CD8-positive, alpha-beta memory T cell (primary cell): ENCODE measurements at regions not wholly inside any gene's neighbourhood (a gene's known extent, or its start where the extent isn't known, plus 50 kb on each side); places are given as distances from the start of the nearest gene placed in this dataset.

Experiments
- CTCF ChIA-PET: fragments of 350-600 bp; sonication (Branson Sonifier 250); formaldehyde crosslinking; loops from one replicate; lab custom pipeline; 2021; ENCODE audit warnings: antibody characterized with exemption; lab: Charles Lee
- POLR2A ChIA-PET: fragments of 350-600 bp; sonication (Branson Sonifier 250); formaldehyde crosslinking; loops from one replicate; lab custom pipeline; 2021; ENCODE audit warnings: antibody characterized with exemption; lab: Charles Lee
- DNase-seq, 5 donors: peaks; one replicate each; pipeline versions ENCODE4 v3.0.0 to v3.0.0-alpha.2; 2020 to 2022; ENCODE audit warnings: mixed read lengths in 1 of 5
- H3K27ac ChIP-seq: one replicate; pipeline ENCODE4 v1.7.0; 2013; ENCODE audit warnings: low read depth, mild to moderate bottlenecking, low read length, moderate library complexity
- H3K27me3 ChIP-seq: 2 replicates; pipeline ENCODE4 v1.7.0; 2013; ENCODE audit warnings: low read length, mild to moderate bottlenecking; ENCODE audit not compliant: insufficient read depth, poor library complexity, severe bottlenecking
- H3K36me3 ChIP-seq: 2 replicates; pipeline ENCODE4 v1.7.0; 2013; ENCODE audit warnings: mild to moderate bottlenecking, low read length, moderate library complexity; ENCODE audit not compliant: insufficient read depth
- H3K4me1 ChIP-seq: 2 replicates; pipeline ENCODE4 v1.7.0; 2013; ENCODE audit warnings: mild to moderate bottlenecking, low read length, moderate library complexity; ENCODE audit not compliant: insufficient read depth
- H3K4me3 ChIP-seq: 2 replicates; pipeline ENCODE4 v1.7.0; 2013; ENCODE audit warnings: mild to moderate bottlenecking, low read length
- H3K9me3 ChIP-seq: 2 replicates; pipeline ENCODE4 v1.7.0; 2013; ENCODE audit warnings: mild to moderate bottlenecking, low read length
- H3K27ac Mint-ChIP-seq, 8 donors: one replicate each; pipeline ENCODE4 v1.8.0; 2020 to 2021; ENCODE audit warnings: mixed read lengths in 8 of 8, mild to moderate bottlenecking in 6 of 8, inconsistent platforms in 3 of 8, moderate library complexity in 3 of 8
- H3K27me3 Mint-ChIP-seq, 2 donors: one replicate each; pipeline ENCODE4 v1.8.0; 2020 to 2021; ENCODE audit warnings: mixed read lengths in 2 of 2, mild to moderate bottlenecking in 1 of 2, moderate library complexity in 1 of 2
- H3K36me3 Mint-ChIP-seq, 3 donors: one replicate each; pipeline ENCODE4 v1.8.0; 2020 to 2021; ENCODE audit warnings: mixed read lengths in 3 of 3, inconsistent platforms in 1 of 3, mild to moderate bottlenecking in 1 of 3
- H3K4me1 Mint-ChIP-seq, 3 donors: one replicate each; pipeline ENCODE4 v1.8.0; 2020 to 2021; ENCODE audit warnings: mixed read lengths in 3 of 3, inconsistent platforms in 1 of 3, mild to moderate bottlenecking in 1 of 3
- H3K4me3 Mint-ChIP-seq, 7 donors: one replicate each; pipeline ENCODE4 v1.8.0; 2020 to 2021; ENCODE audit warnings: mixed read lengths in 7 of 7, mild to moderate bottlenecking in 6 of 7, moderate library complexity in 4 of 7, inconsistent platforms in 2 of 7
- H3K9me3 Mint-ChIP-seq, 5 donors: one replicate each; pipeline ENCODE4 v1.8.0; 2020 to 2022; ENCODE audit warnings: mixed read lengths in 5 of 5, mild to moderate bottlenecking in 3 of 5, moderate library complexity in 2 of 5, inconsistent platforms in 1 of 5

DNA sequence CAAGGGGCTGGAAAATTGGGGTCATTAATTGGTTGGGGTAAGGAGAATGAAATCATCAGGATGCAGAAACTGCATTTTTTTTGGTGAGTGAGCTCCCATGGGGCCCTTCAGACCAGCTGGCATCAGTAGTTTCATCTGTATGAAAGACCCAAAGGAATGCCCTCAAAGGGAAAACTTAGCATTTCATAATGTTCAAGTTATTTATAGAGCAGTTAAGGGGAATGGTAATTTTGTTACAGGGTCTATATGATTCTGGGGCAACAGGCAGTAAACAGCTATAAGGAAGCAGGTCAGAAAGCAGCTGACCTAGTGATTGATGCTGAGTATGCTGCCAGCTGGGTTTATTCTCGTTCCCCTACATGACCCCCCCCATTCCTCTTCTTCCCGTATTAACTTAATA lies 448.9 kb downstream of the OCA2 start:
- no peak overlapping the region for H3K27ac Mint-ChIP-seq
- Histone ChIP-seq H3K4me3 (no peak overlapping the region), H3K9me3 (no peaks in the 10 kb centered on the region), H3K27ac (no peak overlapping the region), H3K27me3 (no peaks in the 10 kb centered on the region), H3K36me3 (no peaks in the 10 kb centered on the region), H3K4me1 (no peaks in the 10 kb centered on the region)
- CTCF ChIA-PET = no interaction called here
- POLR2A ChIA-PET = no interaction called here
- H3K36me3 Mint-ChIP-seq = no peaks in the 10 kb centered on the region
- no peaks in the 10 kb centered on the region for H3K4me1 Mint-ChIP-seq
- no peak for DNase-seq
- peaks cover 2 to 17% (median 3%) of the 10 kb centered on the region in 5 donors for H3K9me3 Mint-ChIP-seq
- H3K27me3 Mint-ChIP-seq = no peaks in the 10 kb centered on the region
- no peak overlapping the region for H3K4me3 Mint-ChIP-seq

DNA sequence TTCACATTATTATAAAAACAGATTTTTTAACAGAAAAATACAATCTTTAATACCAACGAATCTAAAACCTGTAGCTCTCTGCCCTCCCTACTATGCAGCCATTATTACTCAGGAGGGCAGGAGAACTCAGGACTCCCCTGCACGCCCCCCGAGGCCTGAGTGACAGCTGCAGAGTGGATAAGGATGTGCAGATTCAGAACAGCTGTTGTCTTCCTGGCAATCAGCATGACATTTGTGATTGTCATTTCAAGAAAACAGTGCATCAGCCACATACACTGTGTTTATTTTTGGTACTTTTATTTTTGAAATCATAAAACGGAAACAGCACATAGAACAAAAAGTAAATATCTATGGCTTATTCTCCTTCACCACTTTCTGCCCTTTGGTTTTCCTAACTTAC lies 450.8 kb downstream of the OCA2 start:
- CTCF ChIA-PET = no interaction called here
- no peaks in the 10 kb centered on the region for H3K36me3 ChIP-seq
- H3K27ac ChIP-seq = no peak overlapping the region
- no peaks in the 10 kb centered on the region for H3K4me1 ChIP-seq
- no peak for DNase-seq
- no peak overlapping the region for H3K4me3 ChIP-seq
- POLR2A ChIA-PET = no interaction called here
- Mint-ChIP-seq H3K27ac (no peak overlapping the region), H3K4me1 (no peaks in the 10 kb centered on the region), H3K27me3 (no peaks in the 10 kb centered on the region), H3K9me3 (peaks cover 5 to 16% (median 11%) of the 10 kb centered on the region in 5 donors), H3K4me3 (no peak overlapping the region), H3K36me3 (no peaks in the 10 kb centered on the region)
- no peaks in the 10 kb centered on the region for H3K27me3 ChIP-seq
- H3K9me3 ChIP-seq = no peaks in the 10 kb centered on the region

DNA sequence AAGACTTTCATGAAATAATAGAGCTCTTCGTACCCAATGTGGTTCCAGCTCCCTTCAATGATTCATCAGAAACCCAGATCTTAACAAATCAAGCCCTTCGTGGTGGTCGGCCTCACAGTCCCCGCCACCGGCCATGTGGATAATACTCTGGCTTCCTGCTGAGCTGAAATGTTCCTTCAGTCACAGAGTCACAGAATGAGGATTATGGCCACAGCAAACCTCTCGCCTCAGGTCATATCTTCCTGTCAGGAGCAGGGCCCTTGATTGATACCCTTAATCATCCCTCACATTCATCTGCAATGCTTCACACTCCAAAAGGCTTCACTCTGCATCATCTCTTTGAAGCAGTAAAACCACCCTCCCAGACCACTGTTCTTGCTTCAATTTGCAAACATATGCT lies 452.6 kb downstream of the OCA2 start:
- H3K36me3 ChIP-seq = no peaks in the 10 kb centered on the region
- POLR2A ChIA-PET = no interaction called here
- CTCF ChIA-PET = no interaction called here

DNA sequence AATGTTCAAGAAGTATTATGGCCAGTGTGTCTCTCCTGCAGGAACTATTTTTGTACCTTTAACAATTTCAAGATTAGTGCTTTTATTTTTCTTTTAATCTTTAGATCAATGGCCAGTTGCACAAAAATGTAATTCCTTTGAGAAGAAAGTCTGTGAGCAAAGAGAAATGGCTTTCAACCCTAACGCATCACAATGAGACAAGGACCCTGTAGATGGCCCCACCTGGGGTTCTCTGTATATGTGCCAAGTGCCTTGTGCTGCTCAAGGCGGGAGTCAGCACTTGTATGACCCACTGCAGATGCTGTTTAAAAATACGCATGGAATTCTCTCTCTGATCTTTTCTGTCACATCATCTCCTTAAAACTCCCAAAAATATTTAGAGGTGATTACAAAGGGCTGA lies 453.4 kb downstream of the OCA2 start:
- H3K27me3 Mint-ChIP-seq = no peaks in the 10 kb centered on the region
- DNase-seq = no peak
- H3K36me3 ChIP-seq = no peaks in the 10 kb centered on the region
- ChIA-PET POLR2A (no interaction called here), CTCF (no interaction called here)
- H3K9me3 ChIP-seq = no peaks in the 10 kb centered on the region
- no peak overlapping the region for H3K4me3 Mint-ChIP-seq
- no peak overlapping the region for H3K27ac Mint-ChIP-seq
- H3K9me3 Mint-ChIP-seq = peaks cover 7 to 35% (median 23%) of the 10 kb centered on the region in 5 donors
- no peaks in the 10 kb centered on the region for H3K4me1 Mint-ChIP-seq
- no peaks in the 10 kb centered on the region for H3K27me3 ChIP-seq
- H3K4me3 ChIP-seq = no peak overlapping the region
- H3K4me1 ChIP-seq = no peaks in the 10 kb centered on the region
- H3K27ac ChIP-seq = no peak overlapping the region
- H3K36me3 Mint-ChIP-seq = no peaks in the 10 kb centered on the region

More for the DNA sequence above, 452.6 kb downstream of the OCA2 start:
- peaks cover 5 to 27% (median 22%) of the 10 kb centered on the region in 5 donors for H3K9me3 Mint-ChIP-seq
- no peaks in the 10 kb centered on the region for H3K36me3 Mint-ChIP-seq
- H3K27me3 Mint-ChIP-seq = no peaks in the 10 kb centered on the region
- H3K9me3 ChIP-seq = no peaks in the 10 kb centered on the region
- no peaks in the 10 kb centered on the region for H3K4me1 ChIP-seq
- no peak overlapping the region for H3K4me3 ChIP-seq
- no peak overlapping the region for H3K4me3 Mint-ChIP-seq
- no peak overlapping the region for H3K27ac Mint-ChIP-seq
- DNase-seq = no peak
- H3K27ac ChIP-seq = no peak overlapping the region
- H3K4me1 Mint-ChIP-seq = no peaks in the 10 kb centered on the region
- H3K27me3 ChIP-seq = no peaks in the 10 kb centered on the region

DNA sequence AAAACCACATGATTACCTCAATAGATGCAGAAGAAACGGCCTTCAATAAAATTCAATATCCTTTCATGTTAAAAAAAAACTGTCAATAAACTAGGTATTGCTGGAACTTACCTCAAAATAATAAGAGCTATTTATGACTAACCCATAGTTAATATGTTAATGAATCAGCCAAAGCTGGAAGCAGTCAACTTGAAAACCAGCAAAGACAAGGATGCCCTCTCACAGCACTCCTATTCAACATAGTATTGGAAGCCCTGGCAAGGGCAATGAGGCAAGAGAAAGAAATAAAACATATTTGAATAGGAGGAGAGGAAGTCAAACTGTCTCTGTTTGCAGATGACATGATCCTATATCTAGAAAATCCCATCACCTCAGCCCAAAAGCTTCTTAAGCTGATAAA lies 456.1 kb downstream of the OCA2 start:
- CTCF ChIA-PET = no interaction called here

DNA sequence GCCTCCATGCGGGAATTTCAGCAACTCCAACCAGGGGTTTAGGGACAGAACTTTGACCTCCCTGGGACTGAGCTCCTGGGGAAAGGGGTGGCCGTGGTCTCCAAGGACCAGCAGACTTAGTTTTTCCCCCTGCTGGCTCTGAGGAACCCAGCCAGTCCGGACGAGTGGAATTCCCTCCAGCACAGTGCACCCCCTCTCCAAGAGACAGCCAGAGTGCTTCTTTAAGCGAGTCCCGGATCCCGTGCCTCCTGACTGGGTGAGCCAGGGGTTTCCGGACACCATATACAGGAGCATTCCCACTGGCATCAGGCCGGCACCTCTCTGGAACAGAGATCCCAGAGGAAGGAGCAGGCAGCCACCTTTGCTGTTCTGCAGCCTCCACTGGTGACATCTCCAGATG lies 459.5 kb downstream of the OCA2 start:
- Histone ChIP-seq H3K27ac (no peak overlapping the region), H3K9me3 (no peaks in the 10 kb centered on the region), H3K36me3 (no peaks in the 10 kb centered on the region), H3K4me3 (no peak overlapping the region), H3K4me1 (no peaks in the 10 kb centered on the region), H3K27me3 (no peaks in the 10 kb centered on the region)
- no peaks in the 10 kb centered on the region for H3K36me3 Mint-ChIP-seq
- peaks cover 15 to 51% (median 25%) of the 10 kb centered on the region in 5 donors for H3K9me3 Mint-ChIP-seq
- no peak for DNase-seq
- no peak overlapping the region for H3K27ac Mint-ChIP-seq
- H3K27me3 Mint-ChIP-seq = no peaks in the 10 kb centered on the region
- H3K4me3 Mint-ChIP-seq = no peak overlapping the region
- CTCF ChIA-PET = no interaction called here
- POLR2A ChIA-PET = no interaction called here
- no peaks in the 10 kb centered on the region for H3K4me1 Mint-ChIP-seq

More for the DNA sequence above, 456.1 kb downstream of the OCA2 start:
- no peaks in the 10 kb centered on the region for H3K4me1 ChIP-seq
- no peaks in the 10 kb centered on the region for H3K36me3 ChIP-seq
- no peaks in the 10 kb centered on the region for H3K36me3 Mint-ChIP-seq
- H3K9me3 ChIP-seq = no peaks in the 10 kb centered on the region
- no peaks in the 10 kb centered on the region for H3K4me1 Mint-ChIP-seq
- H3K27me3 ChIP-seq = no peaks in the 10 kb centered on the region
- peaks cover 12 to 50% (median 30%) of the 10 kb centered on the region in 5 donors for H3K9me3 Mint-ChIP-seq
- H3K27me3 Mint-ChIP-seq = no peaks in the 10 kb centered on the region
- no peak overlapping the region for H3K4me3 Mint-ChIP-seq
- H3K27ac Mint-ChIP-seq = no peak overlapping the region
- H3K27ac ChIP-seq = no peak overlapping the region
- H3K4me3 ChIP-seq = no peak overlapping the region
- no peak for DNase-seq
- POLR2A ChIA-PET = no interaction called here

DNA sequence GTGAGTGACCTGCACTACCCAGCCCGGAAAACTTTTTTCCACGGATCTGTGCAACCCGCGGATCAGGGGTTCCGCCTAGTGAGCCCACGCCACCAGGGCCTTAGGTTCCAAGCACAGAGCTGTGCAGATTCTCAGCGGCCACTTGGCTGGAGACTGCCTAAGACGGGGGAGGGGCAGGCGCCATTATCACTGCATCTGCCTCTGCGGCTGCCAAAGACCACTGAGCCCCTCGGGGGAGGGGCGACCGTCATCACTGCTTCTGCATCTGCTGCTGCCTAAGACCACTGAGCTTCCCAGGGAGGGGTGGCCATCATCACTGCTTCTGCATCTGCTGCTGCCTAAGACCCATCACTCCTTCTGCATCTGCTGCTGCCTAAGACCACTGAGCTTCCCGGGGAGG lies 460.2 kb downstream of the OCA2 start:
- CTCF ChIA-PET = no interaction called here

DNA sequence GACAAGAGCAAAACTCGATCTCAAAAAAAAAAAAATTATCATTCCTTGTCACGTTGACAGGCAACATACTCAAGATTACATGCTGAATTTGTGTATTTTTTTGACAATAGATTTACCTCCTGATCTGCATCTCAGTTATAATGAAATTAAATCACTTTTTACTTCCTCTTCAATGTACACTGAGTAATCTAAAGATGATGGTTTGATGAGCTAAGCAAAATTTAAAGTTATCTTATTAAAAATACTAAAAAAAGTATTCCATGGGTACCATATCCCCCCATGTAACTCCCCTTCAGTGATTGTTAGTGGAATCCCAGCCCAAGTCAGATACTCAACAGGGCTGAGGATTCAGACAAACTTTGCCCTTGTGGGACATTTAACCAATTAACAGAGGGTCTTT lies 463.2 kb downstream of the OCA2 start:
- Mint-ChIP-seq H3K9me3 (peaks cover 5 to 30% (median 13%) of the 10 kb centered on the region in 5 donors), H3K36me3 (no peaks in the 10 kb centered on the region), H3K4me3 (no peak overlapping the region), H3K27ac (no peak overlapping the region), H3K4me1 (no peaks in the 10 kb centered on the region), H3K27me3 (no peaks in the 10 kb centered on the region)
- no peak overlapping the region for H3K4me3 ChIP-seq
- no peak for DNase-seq
- no peaks in the 10 kb centered on the region for H3K4me1 ChIP-seq
- no peaks in the 10 kb centered on the region for H3K27me3 ChIP-seq
- H3K9me3 ChIP-seq = no peaks in the 10 kb centered on the region
- no peaks in the 10 kb centered on the region for H3K36me3 ChIP-seq
- H3K27ac ChIP-seq = no peak overlapping the region
- ChIA-PET POLR2A (no interaction called here), CTCF (no interaction called here)

More for the DNA sequence above, 460.2 kb downstream of the OCA2 start:
- H3K36me3 Mint-ChIP-seq = no peaks in the 10 kb centered on the region
- DNase-seq = no peak
- Histone ChIP-seq H3K4me1 (no peaks in the 10 kb centered on the region), H3K9me3 (no peaks in the 10 kb centered on the region), H3K4me3 (no peak overlapping the region), H3K27me3 (no peaks in the 10 kb centered on the region), H3K27ac (no peak overlapping the region), H3K36me3 (no peaks in the 10 kb centered on the region)
- no peaks in the 10 kb centered on the region for H3K4me1 Mint-ChIP-seq
- H3K27ac Mint-ChIP-seq = no peak overlapping the region
- peaks cover 15 to 49% (median 25%) of the 10 kb centered on the region in 5 donors for H3K9me3 Mint-ChIP-seq
- H3K27me3 Mint-ChIP-seq = no peaks in the 10 kb centered on the region
- no peak overlapping the region for H3K4me3 Mint-ChIP-seq
- POLR2A ChIA-PET = no interaction called here

- H3K27me3 Mint-ChIP-seq = no peaks in the 10 kb centered on the region
- Histone ChIP-seq H3K36me3 (no peaks in the 10 kb centered on the region), H3K4me1 (no peaks in the 10 kb centered on the region), H3K27ac (no peak overlapping the region), H3K4me3 (no peak overlapping the region), H3K27me3 (no peaks in the 10 kb centered on the region), H3K9me3 (no peaks in the 10 kb centered on the region)
- no peak overlapping the region for H3K27ac Mint-ChIP-seq
- H3K9me3 Mint-ChIP-seq = peaks cover 7 to 28% (median 20%) of the 10 kb centered on the region in 5 donors
- no peaks in the 10 kb centered on the region for H3K4me1 Mint-ChIP-seq
- CTCF ChIA-PET = no interaction called here
- POLR2A ChIA-PET = no interaction called here
- no peaks in the 10 kb centered on the region for H3K36me3 Mint-ChIP-seq
- no peak overlapping the region for H3K4me3 Mint-ChIP-seq
- no peak for DNase-seq
These were observed 470.6 kb downstream of the OCA2 start for GRCh38 chr15:27628486-27628885.
